GM12864 (cell line): ENCODE measurements at regions not wholly inside any gene's neighbourhood (a gene's known extent, or its start where the extent isn't known, plus 50 kb on each side); places are given as distances from the start of the nearest gene placed in this dataset.

ENCODE experiments used
- DNase-seq: peaks from one replicate; pipeline ENCODE4 v3.0.0-alpha.2; 2011; ENCODE audit warnings: low read depth
- H3K4me3 ChIP-seq: 2 replicates; pipeline ENCODE4 v1.5.1; 2011; ENCODE audit warnings: mild to moderate bottlenecking, low read depth, low read length, control low read depth
- TF ChIP-seq, protein P1 (sequence below): IDR thresholded peaks from 2 replicates; pipeline ENCODE4 v1.5.1; 2011; ENCODE audit warnings: low read depth, mild to moderate bottlenecking, moderate library complexity, low read length, control low read depth, inconsistent platforms; ENCODE audit errors: missing control alignments

DNA sequence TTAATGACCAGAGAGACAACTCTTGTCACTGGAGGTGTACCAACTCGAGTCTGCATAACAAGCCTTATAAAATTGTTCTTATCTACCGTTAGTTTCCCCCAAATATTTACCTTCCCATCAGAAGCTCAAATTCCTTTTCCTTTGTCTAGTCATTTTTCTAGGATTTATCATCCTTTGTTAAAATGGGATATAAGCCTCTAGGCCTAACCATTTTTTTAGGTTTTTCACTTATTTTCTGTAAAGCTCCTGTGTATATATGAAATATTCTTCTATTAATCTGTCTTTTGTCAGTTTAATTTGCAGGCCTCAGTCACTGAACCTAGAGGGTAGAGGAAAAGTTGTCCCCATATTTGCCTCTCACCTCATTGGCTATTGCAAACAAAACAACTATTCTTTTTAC, 99.6 kb upstream of the TNFAIP3 start:
- H3K4me3 ChIP-seq: no peak overlapping the region
- no peak for DNase-seq
- TF ChIP-seq, protein P1, sequence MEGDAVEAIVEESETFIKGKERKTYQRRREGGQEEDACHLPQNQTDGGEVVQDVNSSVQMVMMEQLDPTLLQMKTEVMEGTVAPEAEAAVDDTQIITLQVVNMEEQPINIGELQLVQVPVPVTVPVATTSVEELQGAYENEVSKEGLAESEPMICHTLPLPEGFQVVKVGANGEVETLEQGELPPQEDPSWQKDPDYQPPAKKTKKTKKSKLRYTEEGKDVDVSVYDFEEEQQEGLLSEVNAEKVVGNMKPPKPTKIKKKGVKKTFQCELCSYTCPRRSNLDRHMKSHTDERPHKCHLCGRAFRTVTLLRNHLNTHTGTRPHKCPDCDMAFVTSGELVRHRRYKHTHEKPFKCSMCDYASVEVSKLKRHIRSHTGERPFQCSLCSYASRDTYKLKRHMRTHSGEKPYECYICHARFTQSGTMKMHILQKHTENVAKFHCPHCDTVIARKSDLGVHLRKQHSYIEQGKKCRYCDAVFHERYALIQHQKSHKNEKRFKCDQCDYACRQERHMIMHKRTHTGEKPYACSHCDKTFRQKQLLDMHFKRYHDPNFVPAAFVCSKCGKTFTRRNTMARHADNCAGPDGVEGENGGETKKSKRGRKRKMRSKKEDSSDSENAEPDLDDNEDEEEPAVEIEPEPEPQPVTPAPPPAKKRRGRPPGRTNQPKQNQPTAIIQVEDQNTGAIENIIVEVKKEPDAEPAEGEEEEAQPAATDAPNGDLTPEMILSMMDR: no peak

GRCh38 chr6:137767911-137768690, 99.0 kb upstream of the TNFAIP3 start:
- no peak overlapping the region for H3K4me3 ChIP-seq
- TF ChIP-seq, protein P1: no peak
- peak; percentile 57 for DNase-seq

DNA sequence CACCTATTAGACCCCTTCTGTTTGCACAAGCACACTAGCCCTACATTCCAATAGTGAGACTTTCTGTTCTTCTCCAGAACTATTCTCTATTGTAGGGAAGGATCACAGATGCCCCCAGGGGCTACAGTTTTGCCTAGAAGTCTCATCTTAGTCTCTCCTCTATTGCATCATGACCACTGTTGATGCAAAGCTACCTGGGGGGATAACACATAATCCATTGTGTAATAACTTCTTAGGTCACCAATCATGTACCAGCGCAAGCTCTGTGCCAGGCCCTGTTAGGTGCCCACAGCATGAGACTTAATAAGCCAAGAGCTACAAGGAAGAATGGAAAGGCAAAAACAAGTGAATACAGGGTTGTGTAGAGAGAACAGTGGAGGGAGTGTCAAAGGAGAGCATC, 98.1 kb upstream of the TNFAIP3 start:
- TF ChIP-seq, protein P1: no peak
- no peak for DNase-seq
- H3K4me3 ChIP-seq: no peak overlapping the region

GRCh38 chr6:137769797-137770362, 97.2 kb upstream of the TNFAIP3 start:
- H3K4me3 ChIP-seq: no peak overlapping the region
- TF ChIP-seq, protein P1: no peak
- DNase-seq: no peak

- DNase-seq: no peak
- TF ChIP-seq, protein P1: no peak
- H3K4me3 ChIP-seq: no peak overlapping the region
Observed at GRCh38 chr6:137772541-137773250, 94.4 kb upstream of the TNFAIP3 start.

DNA sequence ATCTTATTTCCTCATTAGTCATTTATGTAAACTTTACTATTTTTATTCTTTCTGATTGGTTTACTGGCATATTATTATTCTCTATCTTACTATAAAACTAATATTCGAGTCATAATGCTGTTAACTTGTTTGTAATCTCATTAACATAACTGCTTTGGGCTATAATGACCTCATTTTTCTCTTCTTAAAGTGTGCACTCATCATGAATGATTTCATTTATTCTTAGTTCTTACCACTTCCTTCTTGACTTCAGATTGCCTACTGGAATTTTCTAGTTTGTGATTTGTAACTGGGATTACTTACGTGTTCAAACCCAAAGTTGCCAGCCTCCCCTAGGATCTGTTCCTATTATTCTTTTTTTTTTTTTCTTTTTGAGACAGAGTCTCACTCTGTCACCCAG, 91.8 kb upstream of the TNFAIP3 start:
- no peak overlapping the region for H3K4me3 ChIP-seq
- DNase-seq: no peak
- TF ChIP-seq, protein P1: no peak

DNA sequence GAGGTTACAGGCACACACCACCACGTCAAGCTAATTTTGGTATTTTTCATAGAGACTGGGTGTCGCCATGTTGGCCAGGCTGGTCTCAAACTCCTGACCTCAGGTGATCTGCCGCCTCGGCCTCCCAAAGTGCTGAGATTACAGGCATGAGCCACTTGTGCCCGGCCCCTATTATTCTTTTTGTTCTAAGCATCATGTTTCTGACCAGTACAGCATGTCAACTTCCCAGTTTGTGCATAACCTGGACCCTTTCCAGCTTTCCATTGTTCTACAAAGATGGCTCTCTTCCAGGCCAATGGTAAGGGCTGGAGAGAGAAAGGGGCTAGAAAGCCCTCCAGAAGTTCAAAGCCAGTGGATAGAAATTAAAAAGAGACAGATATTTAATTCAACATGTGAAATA, 91.3 kb upstream of the TNFAIP3 start:
- H3K4me3 ChIP-seq: no peak overlapping the region
- DNase-seq: no peak
- TF ChIP-seq, protein P1: no peak
